ENCODE measurements at regions not wholly inside any gene's neighbourhood (a gene's known extent, or its start where the extent isn't known, plus 50 kb on each side); places are given as distances from the start of the nearest gene placed in this dataset.

GRCh38 chr14:87045956-87046355 is 947.0 kb downstream of the GALC start:
- TF ChIP-seq CTCF (IDR thresholded peaks at IDR 0.05), result no peak
- TF ChIP-seq POLR2A (IDR thresholded peaks at IDR 0.05; ENCODE audit: low read depth), result no peak
- no peak for TF ChIP-seq POLR2AphosphoS5 (IDR thresholded peaks at IDR 0.05)
- no peak for TF ChIP-seq EP300 (IDR thresholded peaks at IDR 0.05)
